RWPE2 (cell line): ENCODE measurements at regions not wholly inside any gene's neighbourhood (a gene's known extent, or its start where the extent isn't known, plus 50 kb on each side); places are given as distances from the start of the nearest gene placed in this dataset.

ENCODE experiments used
- ATAC-seq: fragments of 200-7000 bp; cut with Tn5 transposase; 3 replicates; pipeline ENCODE4 v1.9.1; 2021; ENCODE audit warnings: low read depth
- DNase-seq: peaks from one replicate; pipeline ENCODE4 v3.0.0-alpha.2; 2020; ENCODE audit warnings: low spot score
- H3K27ac ChIP-seq: fragments of 450-650 bp; 2 replicates; pipeline ENCODE4 v1.5.1; 2017; ENCODE audit warnings: mild to moderate bottlenecking; ENCODE audit not compliant: poor library complexity, severe bottlenecking
- H3K27me3 ChIP-seq: fragments of 250-450 bp; sonication (Bioruptor Pico); 2 replicates; pipeline ENCODE4 v1.5.1; 2021; ENCODE audit warnings: mild to moderate bottlenecking, moderate library complexity; ENCODE audit not compliant: insufficient read depth, poor library complexity, severe bottlenecking
- H3K36me3 ChIP-seq: fragments of 250-450 bp; sonication (Bioruptor Pico); 2 replicates; pipeline ENCODE4 v1.5.1; 2020; ENCODE audit warnings: low read depth, mild to moderate bottlenecking, moderate library complexity
- H3K4me1 ChIP-seq: fragments of 250-450 bp; sonication (Bioruptor Pico); 2 replicates; pipeline ENCODE4 v1.5.1; 2021; ENCODE audit warnings: mild to moderate bottlenecking, moderate library complexity; ENCODE audit not compliant: insufficient read depth, poor library complexity, severe bottlenecking
- H3K4me3 ChIP-seq: fragments of 250-450 bp; sonication (Bioruptor Pico); 2 replicates; pipeline ENCODE4 v1.5.1; 2021; ENCODE audit warnings: mild to moderate bottlenecking, moderate library complexity; ENCODE audit not compliant: severe bottlenecking
- H3K9me3 ChIP-seq: fragments of 250-450 bp; sonication (Bioruptor Pico); 2 replicates; pipeline ENCODE4 v1.5.1; 2021; ENCODE audit warnings: mild to moderate bottlenecking, moderate library complexity; ENCODE audit not compliant: severe bottlenecking
- TF ChIP-seq, protein P1 (sequence below): fragments of 450-650 bp; IDR thresholded peaks from one replicate; pipeline ENCODE4 v1.5.1; 2017; ENCODE audit warnings: mild to moderate bottlenecking, moderate library complexity; ENCODE audit not compliant: poor library complexity, severe bottlenecking

DNA sequence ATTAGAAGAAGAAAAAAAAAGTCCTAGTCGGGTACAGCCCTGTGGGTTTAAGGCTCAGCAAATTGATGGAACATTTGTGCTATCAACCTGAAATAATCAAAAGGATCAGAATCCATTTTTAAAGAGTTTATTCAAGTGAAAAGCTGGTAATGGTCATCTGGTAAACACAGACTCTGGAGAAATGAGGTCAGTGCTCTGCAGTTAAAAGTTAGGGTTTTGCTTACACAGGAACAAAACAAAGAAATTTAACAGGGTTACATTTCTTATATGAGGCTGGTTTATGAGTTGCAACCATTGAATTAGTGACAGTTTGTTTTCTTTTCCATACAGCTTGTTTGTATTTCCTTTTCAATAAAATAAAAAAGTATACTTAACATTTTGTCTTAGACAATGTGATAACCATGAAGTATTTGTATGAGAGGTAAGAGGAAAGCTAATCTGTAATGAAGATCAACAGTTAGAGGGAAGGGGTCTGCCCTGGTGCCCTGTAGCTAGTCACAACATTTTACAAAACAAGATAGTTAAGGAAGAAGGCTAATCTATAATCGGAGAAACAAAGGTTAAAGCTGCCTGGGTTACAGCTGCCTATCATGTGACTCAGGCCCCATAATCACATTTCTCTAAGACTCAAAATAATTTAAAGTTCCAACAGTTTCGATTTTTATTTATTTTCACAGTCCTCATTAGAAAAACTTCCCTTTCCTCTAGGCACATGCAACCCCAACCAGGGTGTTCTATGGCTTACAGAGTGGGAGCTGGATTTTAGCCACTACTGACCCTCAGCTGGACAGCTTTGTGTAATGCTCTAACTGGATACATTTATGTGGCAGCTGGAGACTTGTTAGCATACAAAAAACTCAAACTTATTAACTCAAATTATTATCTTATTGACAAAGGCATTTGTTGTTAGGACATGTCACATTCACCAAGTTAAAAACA lies 98.1 kb upstream of the ACP3 start:
- no peaks in the 10 kb centered on the region for H3K9me3 ChIP-seq
- no peaks in the 10 kb centered on the region for H3K36me3 ChIP-seq
- H3K27ac ChIP-seq, result no peak overlapping the region
- H3K27me3 ChIP-seq, result no peaks in the 10 kb centered on the region
- TF ChIP-seq, protein P1, sequence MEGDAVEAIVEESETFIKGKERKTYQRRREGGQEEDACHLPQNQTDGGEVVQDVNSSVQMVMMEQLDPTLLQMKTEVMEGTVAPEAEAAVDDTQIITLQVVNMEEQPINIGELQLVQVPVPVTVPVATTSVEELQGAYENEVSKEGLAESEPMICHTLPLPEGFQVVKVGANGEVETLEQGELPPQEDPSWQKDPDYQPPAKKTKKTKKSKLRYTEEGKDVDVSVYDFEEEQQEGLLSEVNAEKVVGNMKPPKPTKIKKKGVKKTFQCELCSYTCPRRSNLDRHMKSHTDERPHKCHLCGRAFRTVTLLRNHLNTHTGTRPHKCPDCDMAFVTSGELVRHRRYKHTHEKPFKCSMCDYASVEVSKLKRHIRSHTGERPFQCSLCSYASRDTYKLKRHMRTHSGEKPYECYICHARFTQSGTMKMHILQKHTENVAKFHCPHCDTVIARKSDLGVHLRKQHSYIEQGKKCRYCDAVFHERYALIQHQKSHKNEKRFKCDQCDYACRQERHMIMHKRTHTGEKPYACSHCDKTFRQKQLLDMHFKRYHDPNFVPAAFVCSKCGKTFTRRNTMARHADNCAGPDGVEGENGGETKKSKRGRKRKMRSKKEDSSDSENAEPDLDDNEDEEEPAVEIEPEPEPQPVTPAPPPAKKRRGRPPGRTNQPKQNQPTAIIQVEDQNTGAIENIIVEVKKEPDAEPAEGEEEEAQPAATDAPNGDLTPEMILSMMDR, result no peak
- H3K4me1 ChIP-seq, result no peaks in the 10 kb centered on the region
- ATAC-seq, result no peak
- DNase-seq, result no peak
- no peak overlapping the region for H3K4me3 ChIP-seq

DNA sequence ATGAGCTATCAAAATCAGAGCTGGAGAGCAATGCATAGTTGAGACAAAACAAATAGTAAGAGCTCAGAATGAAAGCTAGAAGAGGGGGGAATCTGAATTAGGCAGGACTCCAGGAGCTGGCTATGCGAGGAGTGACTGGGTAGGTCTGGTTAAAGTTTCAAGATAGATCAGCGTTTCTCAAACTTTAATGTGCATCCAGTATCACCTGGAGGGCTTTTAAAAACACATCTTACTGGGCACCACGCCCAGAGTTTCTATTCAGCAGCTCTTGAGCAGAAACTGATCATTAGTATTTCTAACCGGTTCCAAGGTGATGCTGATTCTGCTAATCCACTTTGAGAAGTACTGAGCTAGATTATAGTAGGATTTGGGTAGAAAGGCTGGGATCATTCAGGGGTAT lies 96.2 kb upstream of the ACP3 start:
- no peaks in the 10 kb centered on the region for H3K36me3 ChIP-seq
- DNase-seq, result no peak
- ATAC-seq, result no peak
- no peak overlapping the region for H3K27ac ChIP-seq
- no peak overlapping the region for H3K4me3 ChIP-seq
- H3K27me3 ChIP-seq, result no peaks in the 10 kb centered on the region
- H3K9me3 ChIP-seq, result no peaks in the 10 kb centered on the region
- peaks cover 10% of the 10 kb centered on the region for H3K4me1 ChIP-seq
- TF ChIP-seq, protein P1, result no peak

DNA sequence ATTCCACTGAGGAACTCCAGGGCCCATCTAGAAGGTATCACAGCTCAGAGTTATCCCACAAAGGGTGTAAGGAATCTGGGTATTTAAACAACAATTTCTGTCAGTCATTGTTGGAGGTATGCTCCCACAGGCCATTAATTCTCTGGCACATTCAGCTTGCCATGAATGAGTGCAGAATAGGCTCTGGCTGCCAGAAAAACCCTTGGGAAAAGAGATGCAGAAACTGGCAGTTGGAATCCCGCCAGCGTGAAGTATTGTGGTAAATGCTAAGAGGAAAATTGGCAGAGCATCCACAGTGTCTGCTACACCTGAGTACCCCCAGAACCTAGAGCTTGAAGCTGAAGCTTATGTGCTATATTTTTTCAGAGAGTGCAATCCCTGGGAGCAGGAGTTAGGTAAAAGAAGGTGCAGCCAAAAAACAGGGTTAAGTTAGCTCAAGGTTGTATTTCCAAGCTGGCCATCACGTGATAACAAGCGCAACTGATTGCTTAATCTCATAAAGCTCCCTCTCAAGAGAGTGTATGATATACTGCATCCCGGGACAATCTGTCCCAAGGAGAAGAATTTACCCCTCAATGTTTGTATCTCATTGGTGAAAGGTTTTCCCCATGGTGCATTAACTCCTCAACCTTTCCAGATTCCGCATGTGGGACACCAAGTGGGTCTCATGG lies 94.2 kb upstream of the ACP3 start:
- Histone ChIP-seq H3K36me3 (no peaks in the 10 kb centered on the region), H3K9me3 (no peaks in the 10 kb centered on the region), H3K27me3 (no peaks in the 10 kb centered on the region), H3K4me1 (peaks cover 15% of the 10 kb centered on the region), H3K27ac (no peak overlapping the region), H3K4me3 (no peak overlapping the region)
- ATAC-seq, result no peak
- no peak for DNase-seq
- TF ChIP-seq, protein P1, result no peak

DNA sequence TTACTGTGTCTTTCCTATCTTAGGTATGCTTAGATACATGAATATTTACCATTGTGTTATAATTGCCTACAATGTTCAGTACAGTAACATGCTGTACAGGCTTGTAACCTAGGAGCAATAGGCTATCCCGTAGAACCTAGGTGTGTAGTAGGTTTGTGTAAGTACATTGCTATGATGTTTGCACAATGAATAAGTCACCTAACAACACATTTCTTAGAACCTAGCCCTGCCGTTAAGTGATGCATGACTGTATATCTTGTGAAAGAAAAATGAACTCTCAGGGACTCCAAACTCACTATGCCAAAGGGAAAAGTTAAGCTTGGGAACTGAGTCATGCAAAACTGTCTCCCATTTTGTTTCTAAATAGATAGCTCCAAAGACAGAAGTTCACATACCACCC lies 91.5 kb upstream of the ACP3 start:
- DNase-seq, result no peak

More for the DNA sequence above, 91.5 kb upstream of the ACP3 start:
- TF ChIP-seq, protein P1, result no peak
- Histone ChIP-seq H3K4me3 (no peak overlapping the region), H3K4me1 (peaks cover 15% of the 10 kb centered on the region), H3K36me3 (no peaks in the 10 kb centered on the region), H3K27ac (no peak overlapping the region), H3K27me3 (no peaks in the 10 kb centered on the region), H3K9me3 (no peaks in the 10 kb centered on the region)
- peak; percentile 92 for ATAC-seq
